ENCODE measurements at regions not wholly inside any gene's neighbourhood (a gene's known extent, or its start where the extent isn't known, plus 50 kb on each side); places are given as distances from the start of the nearest gene placed in this dataset.

DNA sequence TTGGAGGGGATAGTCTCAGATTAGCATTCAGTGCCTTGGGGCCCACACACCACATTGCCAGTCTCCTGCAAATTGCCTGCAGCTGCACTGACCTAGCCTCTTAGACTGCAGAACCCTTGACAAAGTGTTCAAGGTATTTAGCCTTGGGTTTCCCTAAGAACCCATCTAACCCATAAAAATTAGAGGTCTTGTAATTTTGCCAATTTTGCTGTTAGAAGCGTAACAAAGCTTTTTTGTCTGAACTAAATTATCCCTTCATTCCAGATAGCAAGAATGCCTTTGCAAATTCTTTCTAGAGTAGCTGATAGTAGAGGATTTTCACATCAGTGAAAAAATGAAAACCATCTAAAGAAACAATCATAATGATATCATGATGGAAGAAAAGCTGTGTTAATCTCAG lies 74.0 kb upstream of the CCNG1 start:
- TF ChIP-seq CTCF (IDR thresholded peaks at IDR 0.05) = no peak
- TF ChIP-seq EP300 (IDR thresholded peaks at IDR 0.05) = no peak
- TF ChIP-seq POLR2AphosphoS5 (IDR thresholded peaks at IDR 0.05) = no peak
